Activated B cell treated with CpG ODN at 0.5 μM for 24 hours (primary cell): ENCODE measurements at regions not wholly inside any gene's neighbourhood (a gene's known extent, or its start where the extent isn't known, plus 50 kb on each side); places are given as distances from the start of the nearest gene placed in this dataset.

Experiments
- ATAC-seq: fragments of 200-7000 bp; cut with Tn5 transposase; one replicate; pipeline ENCODE4 v1.10.0; 2021; ENCODE audit warnings: low read depth, mild to moderate bottlenecking, moderate library complexity
- CTCF ChIA-PET: fragments of 350-600 bp; sonication (Branson Sonifier 250); formaldehyde crosslinking; loops from one replicate; lab custom pipeline; 2021; ENCODE audit warnings: antibody characterized with exemption; lab: Charles Lee
- POLR2A ChIA-PET: fragments of 350-600 bp; sonication (Branson Sonifier 250); formaldehyde crosslinking; loops from one replicate; lab custom pipeline; 2021; ENCODE audit warnings: antibody characterized with exemption; lab: Charles Lee
- DNase-seq: peaks from one replicate; pipeline ENCODE4 v3.0.0; 2022
- H3K27ac Mint-ChIP-seq: one replicate; pipeline ENCODE4 v1.8.0; 2020; ENCODE audit warnings: mixed read lengths
- H3K27me3 Mint-ChIP-seq: one replicate; pipeline ENCODE4 v1.8.0; 2021; ENCODE audit warnings: mixed read lengths
- H3K36me3 Mint-ChIP-seq: one replicate; pipeline ENCODE4 v1.8.0; 2021; ENCODE audit warnings: low read depth, mixed read lengths
- H3K4me1 Mint-ChIP-seq: one replicate; pipeline ENCODE4 v1.8.0; 2021; ENCODE audit warnings: mixed read lengths
- H3K4me3 Mint-ChIP-seq: one replicate; pipeline ENCODE4 v1.8.0; 2020; ENCODE audit warnings: mild to moderate bottlenecking, mixed read lengths
- H3K9me3 Mint-ChIP-seq: one replicate; pipeline ENCODE4 v1.8.0; 2020; ENCODE audit warnings: mixed read lengths
- intact Hi-C: fragments of 100-400 bp; cut with micrococcal nuclease; formaldehyde crosslinking; loops from one replicate; pipeline ENCODE4 v1.15.1; 2024
- TF ChIP-seq, protein P1 (sequence below): fragments of 200-600 bp; IDR thresholded peaks from one replicate; pipeline ENCODE4 v1.8.0; 2022; ENCODE audit warnings: antibody characterized with exemption, mild to moderate bottlenecking

- POLR2A ChIA-PET, result no interaction called here
- no peaks in the 10 kb centered on the region for H3K4me1 Mint-ChIP-seq
- CTCF ChIA-PET, result no interaction called here
- no peaks in the 10 kb centered on the region for H3K36me3 Mint-ChIP-seq
- H3K27ac Mint-ChIP-seq, result no peak overlapping the region
- TF ChIP-seq, protein P1, sequence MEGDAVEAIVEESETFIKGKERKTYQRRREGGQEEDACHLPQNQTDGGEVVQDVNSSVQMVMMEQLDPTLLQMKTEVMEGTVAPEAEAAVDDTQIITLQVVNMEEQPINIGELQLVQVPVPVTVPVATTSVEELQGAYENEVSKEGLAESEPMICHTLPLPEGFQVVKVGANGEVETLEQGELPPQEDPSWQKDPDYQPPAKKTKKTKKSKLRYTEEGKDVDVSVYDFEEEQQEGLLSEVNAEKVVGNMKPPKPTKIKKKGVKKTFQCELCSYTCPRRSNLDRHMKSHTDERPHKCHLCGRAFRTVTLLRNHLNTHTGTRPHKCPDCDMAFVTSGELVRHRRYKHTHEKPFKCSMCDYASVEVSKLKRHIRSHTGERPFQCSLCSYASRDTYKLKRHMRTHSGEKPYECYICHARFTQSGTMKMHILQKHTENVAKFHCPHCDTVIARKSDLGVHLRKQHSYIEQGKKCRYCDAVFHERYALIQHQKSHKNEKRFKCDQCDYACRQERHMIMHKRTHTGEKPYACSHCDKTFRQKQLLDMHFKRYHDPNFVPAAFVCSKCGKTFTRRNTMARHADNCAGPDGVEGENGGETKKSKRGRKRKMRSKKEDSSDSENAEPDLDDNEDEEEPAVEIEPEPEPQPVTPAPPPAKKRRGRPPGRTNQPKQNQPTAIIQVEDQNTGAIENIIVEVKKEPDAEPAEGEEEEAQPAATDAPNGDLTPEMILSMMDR, result no peak
- H3K9me3 Mint-ChIP-seq, result no peaks in the 10 kb centered on the region
- peaks cover 10% of the 10 kb centered on the region for H3K27me3 Mint-ChIP-seq
- no peak overlapping the region for H3K4me3 Mint-ChIP-seq
- DNase-seq (no peak), ATAC-seq (no peak)
- intact Hi-C loops, result no loop called here
These were observed 469.9 kb downstream of the CCSER2 start for GRCh38 chr10:84798312-84798711.

GRCh38 chr10:84801156-84801555 lies 472.8 kb downstream of the CCSER2 start:
- Mint-ChIP-seq H3K27me3 (peaks cover 10% of the 10 kb centered on the region), H3K4me1 (no peaks in the 10 kb centered on the region), H3K27ac (no peak overlapping the region), H3K36me3 (no peaks in the 10 kb centered on the region), H3K9me3 (no peaks in the 10 kb centered on the region), H3K4me3 (no peak overlapping the region)
- TF ChIP-seq, protein P1, result no peak
- intact Hi-C loops, result no loop called here
- CTCF ChIA-PET, result no interaction called here
- DNase-seq, result no peak
- ATAC-seq, result no peak
- POLR2A ChIA-PET, result no interaction called here

DNA sequence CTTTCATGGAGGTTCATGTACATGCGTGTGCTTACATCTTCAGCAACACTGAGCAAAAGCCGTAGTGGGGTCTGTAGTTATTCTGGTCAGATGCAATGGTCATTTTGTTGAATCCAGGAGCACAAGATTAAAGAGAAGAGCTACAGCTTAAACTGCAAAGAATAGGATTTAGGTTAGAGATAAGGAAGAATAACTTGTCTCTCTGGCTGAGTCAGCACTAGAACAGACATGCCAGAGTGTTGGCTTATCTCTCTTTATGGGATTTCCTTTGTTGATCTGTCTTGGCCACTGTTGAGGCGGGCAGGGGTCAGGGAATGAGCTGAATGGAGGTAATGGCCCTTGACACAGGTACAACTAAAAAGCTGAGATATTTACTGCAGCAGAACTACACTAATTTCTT lies 473.5 kb downstream of the CCSER2 start:
- Mint-ChIP-seq H3K36me3 (no peaks in the 10 kb centered on the region), H3K4me3 (no peak overlapping the region), H3K27me3 (peaks cover 8% of the 10 kb centered on the region), H3K27ac (no peak overlapping the region), H3K4me1 (no peaks in the 10 kb centered on the region), H3K9me3 (no peaks in the 10 kb centered on the region)
- TF ChIP-seq, protein P1, result no peak
- intact Hi-C loops, result no loop called here
- ATAC-seq, result no peak
- no peak for DNase-seq
- POLR2A ChIA-PET, result no interaction called here
- CTCF ChIA-PET, result no interaction called here

DNA sequence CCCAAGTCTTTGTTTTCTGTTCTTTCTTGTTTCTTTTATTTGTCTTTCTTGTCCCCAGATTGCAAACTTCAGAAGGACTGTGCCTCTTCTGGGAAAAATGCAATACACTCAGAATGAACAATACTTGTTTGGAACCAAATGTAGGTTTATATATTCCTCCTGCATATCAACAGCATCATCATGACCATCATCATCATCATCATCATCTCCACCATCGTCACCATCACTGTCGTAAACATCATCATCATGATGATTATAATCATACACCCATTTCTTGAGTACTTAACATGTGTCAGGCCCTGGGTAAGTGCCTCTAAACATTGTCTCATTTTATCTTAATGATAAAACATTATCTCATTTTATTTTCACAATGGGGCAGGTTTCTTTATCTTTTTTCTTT lies 476.8 kb downstream of the CCSER2 start:
- DNase-seq (no peak), ATAC-seq (no peak)
- Mint-ChIP-seq H3K4me1 (no peaks in the 10 kb centered on the region), H3K9me3 (no peaks in the 10 kb centered on the region), H3K27me3 (no peaks in the 10 kb centered on the region), H3K27ac (no peak overlapping the region), H3K4me3 (no peak overlapping the region), H3K36me3 (no peaks in the 10 kb centered on the region)
- intact Hi-C loops, result no loop called here
- ChIA-PET POLR2A (no interaction called here), CTCF (no interaction called here)
- TF ChIP-seq, protein P1, result no peak

GRCh38 chr10:84811113-84811512 lies 482.7 kb downstream of the CCSER2 start:
- POLR2A ChIA-PET, result no interaction called here
- intact Hi-C loops, result no loop called here
- TF ChIP-seq, protein P1, result no peak
- Mint-ChIP-seq H3K27ac (no peak overlapping the region), H3K9me3 (no peaks in the 10 kb centered on the region), H3K27me3 (peaks cover 6% of the 10 kb centered on the region), H3K4me1 (no peaks in the 10 kb centered on the region), H3K4me3 (no peak overlapping the region), H3K36me3 (no peaks in the 10 kb centered on the region)
- DNase-seq, result no peak
- CTCF ChIA-PET, result no interaction called here
- ATAC-seq, result no peak
